GM12878 (cell line): ENCODE measurements at regions not wholly inside any gene's neighbourhood (a gene's known extent, or its start where the extent isn't known, plus 50 kb on each side); places are given as distances from the start of the nearest gene placed in this dataset.

Source experiments
- CTCF ChIP-seq, 3 experiments: IDR thresholded peaks in 2 of 3; conservative IDR thresholded peaks in 1 of 3; 2 replicates each; pipeline ENCODE4 v1.5.1; 2011; ENCODE audit warnings: low read depth in 3 of 3, low read length in 3 of 3, mild to moderate bottlenecking in 3 of 3, control low read depth in 2 of 3, moderate library complexity in 2 of 3, inconsistent platforms in 1 of 3, mixed read lengths in 1 of 3; ENCODE audit not compliant: control insufficient read depth in 2 of 3, insufficient read depth in 1 of 3; ENCODE audit errors: extremely low read depth in 1 of 3
- ELK1 ChIP-seq: IDR thresholded peaks from 2 replicates; pipeline ENCODE4 v1.6.1; 2012; ENCODE audit warnings: low read depth, low read length, improper control_type of control experiment
- FOXM1 ChIP-seq: IDR thresholded peaks from 2 replicates; pipeline ENCODE4 v1.6.1; 2012; ENCODE audit warnings: low read depth, mild to moderate bottlenecking, inconsistent platforms, low read length, moderate library complexity
- GABPA ChIP-seq: IDR thresholded peaks from 2 replicates; pipeline ENCODE4 v1.6.1; 2014; ENCODE audit warnings: antibody characterized with exemption, low read depth, mild to moderate bottlenecking, inconsistent platforms
- JUNB ChIP-seq: IDR thresholded peaks from 2 replicates; pipeline ENCODE4 v1.6.1; 2016; ENCODE audit warnings: antibody characterized with exemption, mild to moderate bottlenecking
- YBX1 ChIP-seq: fragments of 450-650 bp; IDR thresholded peaks from 2 replicates; pipeline ENCODE4 v1.6.1; 2016; ENCODE audit warnings: antibody characterized with exemption

- TF ChIP-seq CTCF (IDR thresholded peaks at IDR 0.05 in 2 of 3, conservative IDR thresholded peaks at IDR 0.05 in 1 of 3; ENCODE audit: control insufficient read depth in 2 of 3, extremely low read depth in 1 of 3, insufficient read depth in 1 of 3, low read depth in 3 of 3, low read length in 3 of 3) (no peak), JUNB (no peak), FOXM1 (no peak), ELK1 (no peak), YBX1 (no peak), GABPA (no peak)
Measured at GRCh38 chr22:48669986-48670716, 1157.5 kb downstream of the BRD1 start.
